ENCODE measurements at regions not wholly inside any gene's neighbourhood (a gene's known extent, or its start where the extent isn't known, plus 50 kb on each side); places are given as distances from the start of the nearest gene placed in this dataset.
"Not testable (repeated sequence)": the region's sequence is repeated elsewhere in the genome, so short reads cannot be mapped to it uniquely, and the experiment has no call there.

- Histone ChIP-seq H3K9me3 (ENCODE audit: control insufficient read depth, insufficient read depth, low read length) (no peaks in the 10 kb centered on the region), H3K4me3 (ENCODE audit: low read depth, low read length) (peak overlapping the region; percentile 82), H3K36me3 (ENCODE audit: control insufficient read depth, insufficient read depth, low read length) (no peaks in the 10 kb centered on the region), H3K27me3 (ENCODE audit: control insufficient read depth, insufficient read depth, low read length) (peaks cover 38% of the 10 kb centered on the region), H3K9ac (ENCODE audit: low read depth, low read length) (no peak overlapping the region), H3K4me1 (ENCODE audit: control insufficient read depth, insufficient read depth, low read length) (peaks cover 9% of the 10 kb centered on the region)
Observed at GRCh38 chrX:125203365-125203736, 116.3 kb upstream of the TEX13C start.

- H3K27me3 ChIP-seq (ENCODE audit: control insufficient read depth, insufficient read depth, low read length), result peaks cover 38% of the 10 kb centered on the region
- peak overlapping the region; percentile 82 for H3K4me3 ChIP-seq (ENCODE audit: low read depth, low read length)
- H3K4me1 ChIP-seq (ENCODE audit: control insufficient read depth, insufficient read depth, low read length), result peaks cover 5% of the 10 kb centered on the region
- no peaks in the 10 kb centered on the region for H3K36me3 ChIP-seq (ENCODE audit: control insufficient read depth, insufficient read depth, low read length)
- H3K9ac ChIP-seq (ENCODE audit: low read depth, low read length), result no peak overlapping the region
- H3K9me3 ChIP-seq (ENCODE audit: control insufficient read depth, insufficient read depth, low read length), result no peaks in the 10 kb centered on the region
Observed at GRCh38 chrX:125203737-125204578, 115.7 kb upstream of the TEX13C start.

GRCh38 chrX:125204681-125205132 is 115.0 kb upstream of the TEX13C start:
- Histone ChIP-seq H3K9ac (ENCODE audit: low read depth, low read length) (no peak overlapping the region), H3K4me1 (ENCODE audit: control insufficient read depth, insufficient read depth, low read length) (peaks cover 5% of the 10 kb centered on the region), H3K36me3 (ENCODE audit: control insufficient read depth, insufficient read depth, low read length) (no peaks in the 10 kb centered on the region), H3K27me3 (ENCODE audit: control insufficient read depth, insufficient read depth, low read length) (peaks cover 38% of the 10 kb centered on the region), H3K4me3 (ENCODE audit: low read depth, low read length) (peak overlapping the region; percentile 82), H3K9me3 (ENCODE audit: control insufficient read depth, insufficient read depth, low read length) (no peaks in the 10 kb centered on the region)

GRCh38 chrX:125205133-125205917 is 114.3 kb upstream of the TEX13C start:
- no peaks in the 10 kb centered on the region for H3K36me3 ChIP-seq (ENCODE audit: control insufficient read depth, insufficient read depth, low read length)
- peaks cover 7% of the 10 kb centered on the region for H3K4me1 ChIP-seq (ENCODE audit: control insufficient read depth, insufficient read depth, low read length)
- peak overlapping the region; percentile 82 for H3K4me3 ChIP-seq (ENCODE audit: low read depth, low read length)
- H3K27me3 ChIP-seq (ENCODE audit: control insufficient read depth, insufficient read depth, low read length), result peaks cover 31% of the 10 kb centered on the region
- H3K9ac ChIP-seq (ENCODE audit: low read depth, low read length), result no peak overlapping the region
- no peaks in the 10 kb centered on the region for H3K9me3 ChIP-seq (ENCODE audit: control insufficient read depth, insufficient read depth, low read length)

DNA sequence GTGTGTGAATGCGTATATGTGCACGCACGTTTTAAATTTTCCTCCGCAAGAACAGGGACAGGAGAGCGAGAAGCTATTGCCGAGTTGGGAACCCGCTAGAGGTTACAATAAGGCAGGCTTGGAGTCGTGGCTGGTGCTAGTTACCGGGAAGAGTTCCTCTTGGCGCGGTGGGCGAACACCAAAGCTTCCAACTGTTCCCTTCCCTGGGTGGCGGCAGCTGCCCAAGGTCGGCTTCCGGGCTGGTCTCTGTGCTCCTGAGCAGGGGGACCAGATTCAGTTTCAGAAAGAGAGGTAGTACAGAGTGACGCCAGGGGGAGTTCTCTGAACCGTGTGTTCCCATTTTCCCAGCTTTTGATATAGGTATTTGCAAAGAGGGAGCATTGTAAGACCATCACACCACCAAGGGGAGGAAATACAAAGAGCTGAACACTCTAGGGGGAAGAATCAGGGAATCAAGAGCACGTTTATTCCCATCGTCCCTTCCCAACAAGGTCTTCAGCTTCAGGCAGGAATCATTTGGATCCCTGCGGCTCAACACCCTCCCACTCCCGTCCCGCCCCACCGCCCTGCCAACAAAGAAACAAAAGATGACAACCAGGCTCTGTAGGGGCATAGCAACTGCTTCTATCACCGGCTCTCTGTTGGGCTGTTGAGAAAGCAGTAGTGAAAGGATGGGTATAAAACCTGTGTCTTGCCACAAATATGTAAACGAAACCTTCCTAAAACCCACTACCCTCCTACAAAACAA is 113.6 kb upstream of the TEX13C start:
- H3K9me3 ChIP-seq (ENCODE audit: control insufficient read depth, insufficient read depth, low read length), result no peaks in the 10 kb centered on the region
- no peaks in the 10 kb centered on the region for H3K36me3 ChIP-seq (ENCODE audit: control insufficient read depth, insufficient read depth, low read length)
- peak overlapping the region; percentile 82 for H3K4me3 ChIP-seq (ENCODE audit: low read depth, low read length)
- H3K9ac ChIP-seq (ENCODE audit: low read depth, low read length), result no peak overlapping the region
- H3K27me3 ChIP-seq (ENCODE audit: control insufficient read depth, insufficient read depth, low read length), result peaks cover 24% of the 10 kb centered on the region
- peaks cover 7% of the 10 kb centered on the region for H3K4me1 ChIP-seq (ENCODE audit: control insufficient read depth, insufficient read depth, low read length)

DNA sequence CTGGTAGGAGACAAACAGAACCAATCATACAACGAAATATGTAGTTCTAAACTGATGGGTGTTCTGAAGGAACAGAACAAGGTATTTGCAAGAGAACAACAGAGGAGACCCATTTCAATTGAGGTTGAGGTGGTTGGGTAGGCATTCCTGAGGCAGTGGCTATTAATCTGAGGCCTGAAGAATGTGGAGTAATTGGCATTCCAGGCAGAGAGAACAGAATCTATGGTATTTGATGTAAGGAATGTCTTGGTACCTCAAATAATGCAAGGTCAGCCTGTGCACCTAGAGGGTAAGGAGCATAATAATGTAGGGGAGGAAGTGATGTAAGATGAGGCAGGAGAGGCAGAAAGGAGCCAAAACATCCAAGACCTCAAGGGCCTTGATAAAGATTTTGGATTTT is 109.5 kb upstream of the TEX13C start:
- Histone ChIP-seq H3K27me3 (ENCODE audit: control insufficient read depth, insufficient read depth, low read length) (no peaks in the 10 kb centered on the region), H3K4me1 (ENCODE audit: control insufficient read depth, insufficient read depth, low read length) (peaks cover 2% of the 10 kb centered on the region), H3K9ac (ENCODE audit: low read depth, low read length) (no peak overlapping the region)

GRCh38 chrX:125219852-125220251 is 99.8 kb upstream of the TEX13C start:
- Histone ChIP-seq H3K27me3 (ENCODE audit: control insufficient read depth, insufficient read depth, low read length) (no peaks in the 10 kb centered on the region), H3K36me3 (ENCODE audit: control insufficient read depth, insufficient read depth, low read length) (no peaks in the 10 kb centered on the region), H3K9me3 (ENCODE audit: control insufficient read depth, insufficient read depth, low read length) (no peaks in the 10 kb centered on the region), H3K4me1 (ENCODE audit: control insufficient read depth, insufficient read depth, low read length) (no peaks in the 10 kb centered on the region), H3K9ac (ENCODE audit: low read depth, low read length) (no peak overlapping the region), H3K4me3 (ENCODE audit: low read depth, low read length) (no peak overlapping the region)

More for the DNA sequence above, 109.5 kb upstream of the TEX13C start:
- Histone ChIP-seq H3K4me3 (ENCODE audit: low read depth, low read length) (no peak overlapping the region), H3K36me3 (ENCODE audit: control insufficient read depth, insufficient read depth, low read length) (no peaks in the 10 kb centered on the region), H3K9me3 (ENCODE audit: control insufficient read depth, insufficient read depth, low read length) (no peaks in the 10 kb centered on the region)

DNA sequence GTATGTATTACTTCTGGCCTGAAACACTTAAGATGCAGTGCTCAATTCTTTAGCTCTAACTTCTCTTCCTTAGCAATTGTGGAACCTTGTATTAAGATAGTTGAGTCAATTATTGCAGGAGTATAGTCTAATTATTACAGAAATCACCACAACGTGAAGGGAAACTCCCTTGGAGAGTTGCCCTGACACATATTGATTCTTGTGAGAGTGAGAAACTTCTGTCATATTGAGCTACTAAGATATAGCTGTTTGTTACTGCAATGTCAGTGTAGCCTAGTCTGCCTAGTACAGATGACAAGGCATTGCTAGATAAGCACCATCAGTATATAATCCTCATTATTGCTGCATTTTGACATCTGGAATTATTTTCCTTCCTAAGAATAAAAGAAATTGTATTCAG is 82.7 kb upstream of the TEX13C start:
- Histone ChIP-seq H3K4me3 (ENCODE audit: low read depth, low read length) (no peak overlapping the region), H3K9ac (ENCODE audit: low read depth, low read length) (no peak overlapping the region), H3K9me3 (ENCODE audit: control insufficient read depth, insufficient read depth, low read length) (no peaks in the 10 kb centered on the region), H3K4me1 (ENCODE audit: control insufficient read depth, insufficient read depth, low read length) (no peaks in the 10 kb centered on the region), H3K27me3 (ENCODE audit: control insufficient read depth, insufficient read depth, low read length) (no peaks in the 10 kb centered on the region), H3K36me3 (ENCODE audit: control insufficient read depth, insufficient read depth, low read length) (no peaks in the 10 kb centered on the region)

DNA sequence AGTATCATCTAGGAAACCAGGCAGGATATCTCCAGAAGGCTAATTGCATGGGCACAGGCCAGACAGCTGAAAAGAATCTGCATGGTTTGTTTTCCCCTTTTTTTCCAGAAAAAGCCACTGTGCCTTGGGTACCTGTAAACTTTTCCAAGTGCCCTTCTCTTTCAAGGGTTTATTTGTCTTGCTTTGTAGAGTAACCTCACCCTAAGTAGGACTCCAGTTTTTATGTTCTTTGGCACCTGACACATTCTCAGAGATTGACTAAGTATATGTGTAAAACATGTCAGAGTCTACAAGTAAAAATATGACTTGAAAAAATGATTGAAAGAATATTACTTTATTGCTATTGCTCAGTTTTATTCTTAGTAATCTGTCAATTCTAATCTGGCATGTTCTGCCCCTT is 70.7 kb upstream of the TEX13C start:
- Histone ChIP-seq H3K9me3 (ENCODE audit: control insufficient read depth, insufficient read depth, low read length) (no peaks in the 10 kb centered on the region), H3K4me3 (ENCODE audit: low read depth, low read length) (no peak overlapping the region), H3K36me3 (ENCODE audit: control insufficient read depth, insufficient read depth, low read length) (no peaks in the 10 kb centered on the region), H3K27me3 (ENCODE audit: control insufficient read depth, insufficient read depth, low read length) (no peaks in the 10 kb centered on the region), H3K4me1 (ENCODE audit: control insufficient read depth, insufficient read depth, low read length) (no peaks in the 10 kb centered on the region), H3K9ac (ENCODE audit: low read depth, low read length) (no peak overlapping the region)

GRCh38 chrX:125255759-125256158 is 63.9 kb upstream of the TEX13C start:
- H3K4me1 ChIP-seq (ENCODE audit: control insufficient read depth, insufficient read depth, low read length); H3K36me3 ChIP-seq (ENCODE audit: control insufficient read depth, insufficient read depth, low read length); H3K4me3 ChIP-seq (ENCODE audit: low read depth, low read length); H3K9me3 ChIP-seq (ENCODE audit: control insufficient read depth, insufficient read depth, low read length); H3K27me3 ChIP-seq (ENCODE audit: control insufficient read depth, insufficient read depth, low read length); H3K9ac ChIP-seq (ENCODE audit: low read depth, low read length): not testable (repeated sequence)

DNA sequence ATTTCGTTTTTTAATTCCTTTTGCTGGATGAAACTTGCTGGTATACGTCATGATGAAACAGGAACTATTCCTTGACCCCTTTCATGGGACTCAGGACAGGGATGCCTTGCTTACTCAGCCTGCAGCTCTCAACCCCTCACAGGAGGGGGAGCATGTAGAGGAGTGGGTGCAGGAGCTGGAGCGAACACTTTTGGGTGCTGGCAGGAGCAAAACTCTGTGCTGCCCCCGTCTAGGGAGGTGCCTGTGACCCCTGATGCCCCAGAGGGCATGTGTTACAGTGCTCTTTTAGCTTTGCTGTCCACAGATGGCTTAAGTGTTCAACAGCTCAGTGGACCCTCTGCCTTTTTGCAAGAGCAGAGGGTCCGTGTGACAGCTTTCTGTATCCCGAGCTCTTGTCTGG is 56.8 kb upstream of the TEX13C start:
- Histone ChIP-seq H3K36me3 (ENCODE audit: control insufficient read depth, insufficient read depth, low read length) (no peaks in the 10 kb centered on the region), H3K27me3 (ENCODE audit: control insufficient read depth, insufficient read depth, low read length) (no peaks in the 10 kb centered on the region), H3K9ac (ENCODE audit: low read depth, low read length) (no peak overlapping the region), H3K9me3 (ENCODE audit: control insufficient read depth, insufficient read depth, low read length) (peaks cover 7% of the 10 kb centered on the region), H3K4me3 (ENCODE audit: low read depth, low read length) (no peak overlapping the region), H3K4me1 (ENCODE audit: control insufficient read depth, insufficient read depth, low read length) (no peaks in the 10 kb centered on the region)

Data from iPS-15b (cell line).